ENCODE measurements at regions not wholly inside any gene's neighbourhood (a gene's known extent, or its start where the extent isn't known, plus 50 kb on each side); places are given as distances from the start of the nearest gene placed in this dataset.

GRCh38 chr13:73618275-73618865 lies 515.8 kb downstream of the KLF12 start:
- TF ChIP-seq CTCF (IDR thresholded peaks at IDR 0.05) (no peak), REST (IDR thresholded peaks at IDR 0.05; ENCODE audit: insufficient read depth in 1 of 2, low read depth in 2 of 2, low read length in 1 of 2) (no peak)
